IgD-negative memory B cell (primary cell): ENCODE measurements at regions not wholly inside any gene's neighbourhood (a gene's known extent, or its start where the extent isn't known, plus 50 kb on each side); places are given as distances from the start of the nearest gene placed in this dataset.

Experiments
- H3K27ac Mint-ChIP-seq, 3 donors: one replicate each; pipeline ENCODE4 v1.8.0; 2020 to 2022; ENCODE audit warnings: mild to moderate bottlenecking in 3 of 3, mixed read lengths in 3 of 3, moderate library complexity in 1 of 3
- H3K27me3 Mint-ChIP-seq: one replicate; pipeline ENCODE4 v1.8.0; 2021; ENCODE audit warnings: mixed read lengths
- H3K36me3 Mint-ChIP-seq: one replicate; pipeline ENCODE4 v1.8.0; 2020; ENCODE audit warnings: mild to moderate bottlenecking, mixed read lengths
- H3K4me1 Mint-ChIP-seq, 3 donors: one replicate each; pipeline ENCODE4 v1.8.0; 2020 to 2022; ENCODE audit warnings: mixed read lengths in 3 of 3, mild to moderate bottlenecking in 1 of 3
- H3K4me3 Mint-ChIP-seq, 4 donors: one replicate each; pipeline ENCODE4 v1.8.0; 2020 to 2022; ENCODE audit warnings: mild to moderate bottlenecking in 4 of 4, mixed read lengths in 4 of 4, moderate library complexity in 3 of 4
- H3K9me3 Mint-ChIP-seq, 3 donors: one replicate each; pipeline ENCODE4 v1.8.0; 2020 to 2021; ENCODE audit warnings: mixed read lengths in 3 of 3, mild to moderate bottlenecking in 1 of 3

DNA sequence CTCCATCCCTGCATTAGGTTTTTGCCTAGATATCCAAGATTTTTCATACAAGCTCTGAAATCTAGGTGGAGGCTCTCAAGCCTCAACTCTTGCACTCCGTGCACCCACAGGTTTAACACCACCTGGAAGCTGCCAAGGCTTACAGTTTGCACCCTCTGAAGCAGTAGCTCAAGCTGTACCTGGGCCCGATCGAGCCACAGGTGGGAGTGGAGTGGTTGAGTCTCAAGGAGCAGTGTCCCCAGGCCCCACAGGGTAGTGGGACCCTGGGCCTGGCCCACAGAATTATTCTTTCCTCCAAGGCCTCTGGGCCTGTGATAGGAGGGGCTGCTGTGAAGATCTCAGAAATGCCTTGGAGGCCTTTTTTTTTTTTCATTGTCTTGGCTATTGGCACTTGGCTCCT, 973.5 kb upstream of the MAP3K7 start:
- H3K27ac Mint-ChIP-seq: no peak overlapping the region

DNA sequence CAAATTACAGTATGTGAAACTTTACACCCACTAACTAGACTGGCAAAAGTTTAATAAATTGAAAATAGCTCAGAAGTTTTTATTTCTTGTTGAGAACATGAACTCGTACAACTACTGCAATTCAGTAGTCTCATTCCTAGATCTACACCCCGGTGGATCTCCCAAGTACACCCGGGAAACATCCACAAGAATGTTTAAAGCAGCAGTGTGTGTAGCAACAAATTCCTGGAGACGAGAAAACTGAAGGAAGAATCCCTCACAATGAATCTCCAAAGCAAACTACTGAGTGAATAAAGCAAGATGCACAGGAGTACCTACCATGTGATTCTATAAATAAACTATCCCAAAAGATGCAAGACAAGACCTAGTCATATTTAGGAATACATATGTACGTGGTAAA, 954.0 kb upstream of the MAP3K7 start:
- Mint-ChIP-seq H3K4me1 (no peaks in the 10 kb centered on the region), H3K36me3 (no peaks in the 10 kb centered on the region), H3K27ac (no peak overlapping the region), H3K4me3 (no peak overlapping the region), H3K27me3 (no peaks in the 10 kb centered on the region), H3K9me3 (no peaks in the 10 kb centered on the region)

More for the DNA sequence above, 973.5 kb upstream of the MAP3K7 start:
- Mint-ChIP-seq H3K27me3 (no peaks in the 10 kb centered on the region), H3K9me3 (peaks cover 2 to 11% (median 9%) of the 10 kb centered on the region in 3 donors), H3K4me3 (no peak overlapping the region), H3K4me1 (no peaks in the 10 kb centered on the region), H3K36me3 (no peaks in the 10 kb centered on the region)

DNA sequence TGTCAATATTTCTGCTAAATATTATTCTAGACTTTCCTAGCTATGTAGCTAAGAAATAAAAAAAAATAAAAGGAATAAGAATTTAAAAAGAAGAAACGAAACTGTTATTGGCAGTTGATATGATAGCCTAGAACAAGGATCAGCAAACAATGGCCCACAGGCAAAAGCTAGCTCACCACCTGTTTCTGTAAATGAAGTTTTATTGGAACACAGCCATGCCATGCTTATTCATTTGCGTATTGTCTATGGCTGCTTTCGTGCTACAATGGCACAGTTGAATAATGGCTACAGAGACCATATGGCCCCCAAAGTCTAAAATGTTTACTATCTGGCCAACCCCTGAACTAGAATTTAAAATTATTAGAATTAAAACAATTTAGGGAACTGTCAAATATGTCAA, 952.6 kb upstream of the MAP3K7 start:
- Mint-ChIP-seq H3K9me3 (no peaks in the 10 kb centered on the region), H3K4me3 (no peak overlapping the region), H3K36me3 (no peaks in the 10 kb centered on the region), H3K4me1 (no peaks in the 10 kb centered on the region), H3K27me3 (no peaks in the 10 kb centered on the region), H3K27ac (no peak overlapping the region)

DNA sequence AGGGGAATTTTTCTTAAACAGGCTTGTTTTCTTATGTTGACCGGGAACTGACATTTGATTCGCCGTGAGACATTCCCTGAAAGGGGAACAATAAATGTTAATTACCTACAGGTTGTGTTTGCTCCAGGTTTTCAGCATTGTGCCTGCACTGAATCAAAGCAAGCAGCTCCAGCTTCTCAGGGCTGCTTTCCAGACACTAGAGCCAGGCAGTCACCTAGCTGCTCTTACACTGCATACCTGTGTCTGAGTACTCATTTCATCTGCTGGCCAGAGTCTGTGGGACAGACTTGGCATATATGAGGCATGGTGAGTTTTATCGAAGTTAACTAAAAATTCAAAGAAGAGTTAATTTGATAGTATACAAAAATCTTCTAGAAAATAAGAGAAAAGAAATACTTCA, 951.8 kb upstream of the MAP3K7 start:
- Mint-ChIP-seq H3K4me1 (no peaks in the 10 kb centered on the region), H3K27me3 (no peaks in the 10 kb centered on the region), H3K27ac (no peak overlapping the region), H3K9me3 (no peaks in the 10 kb centered on the region), H3K36me3 (no peaks in the 10 kb centered on the region), H3K4me3 (no peak overlapping the region)

DNA sequence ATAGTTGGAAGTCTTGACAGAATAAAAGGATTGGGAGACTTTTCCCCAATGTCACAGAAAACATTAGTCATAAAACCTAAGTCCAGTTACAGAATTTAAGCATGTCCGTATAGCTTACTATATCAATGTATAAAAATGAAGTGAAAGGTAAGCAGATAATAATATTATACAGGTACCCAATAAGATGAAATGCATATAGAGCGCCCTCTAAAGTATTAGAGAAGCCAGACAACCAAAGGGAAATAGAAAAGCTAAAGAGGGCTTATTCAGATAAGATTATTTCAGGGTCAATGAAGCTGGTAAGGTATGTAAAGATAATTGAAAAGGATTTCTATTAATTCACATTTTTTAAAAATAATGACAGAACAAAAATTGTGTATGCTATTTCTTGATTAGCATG, 947.7 kb upstream of the MAP3K7 start:
- no peaks in the 10 kb centered on the region for H3K4me1 Mint-ChIP-seq
- no peaks in the 10 kb centered on the region for H3K36me3 Mint-ChIP-seq
- no peaks in the 10 kb centered on the region for H3K9me3 Mint-ChIP-seq

DNA sequence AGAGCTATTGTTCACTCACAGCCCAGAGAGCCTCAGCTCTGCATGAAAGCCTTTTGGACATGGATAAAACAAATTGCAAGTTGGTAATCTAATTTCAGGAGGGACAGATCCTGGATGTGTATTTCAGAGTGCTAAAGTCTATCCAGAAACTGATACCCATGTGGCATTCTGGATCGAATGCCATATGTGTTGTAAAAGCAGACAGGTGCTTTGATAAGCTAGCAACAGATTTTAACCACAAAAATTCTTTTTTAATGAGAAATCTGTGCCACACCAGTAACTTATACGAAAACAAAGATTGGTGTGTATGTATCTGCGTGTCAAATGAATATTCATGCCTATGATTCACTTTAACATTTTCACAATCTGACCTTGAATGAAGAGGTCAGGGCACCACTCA, 936.6 kb upstream of the MAP3K7 start:
- no peak overlapping the region for H3K27ac Mint-ChIP-seq
- H3K27me3 Mint-ChIP-seq: no peaks in the 10 kb centered on the region
- no peaks in the 10 kb centered on the region for H3K36me3 Mint-ChIP-seq
- no peaks in the 10 kb centered on the region for H3K4me1 Mint-ChIP-seq
- H3K9me3 Mint-ChIP-seq: peaks cover 0 to 7% (median 5%) of the 10 kb centered on the region in 3 donors
- no peak overlapping the region for H3K4me3 Mint-ChIP-seq

More for the DNA sequence above, 947.7 kb upstream of the MAP3K7 start:
- Mint-ChIP-seq H3K4me3 (no peak overlapping the region), H3K27me3 (no peaks in the 10 kb centered on the region), H3K27ac (no peak overlapping the region)

DNA sequence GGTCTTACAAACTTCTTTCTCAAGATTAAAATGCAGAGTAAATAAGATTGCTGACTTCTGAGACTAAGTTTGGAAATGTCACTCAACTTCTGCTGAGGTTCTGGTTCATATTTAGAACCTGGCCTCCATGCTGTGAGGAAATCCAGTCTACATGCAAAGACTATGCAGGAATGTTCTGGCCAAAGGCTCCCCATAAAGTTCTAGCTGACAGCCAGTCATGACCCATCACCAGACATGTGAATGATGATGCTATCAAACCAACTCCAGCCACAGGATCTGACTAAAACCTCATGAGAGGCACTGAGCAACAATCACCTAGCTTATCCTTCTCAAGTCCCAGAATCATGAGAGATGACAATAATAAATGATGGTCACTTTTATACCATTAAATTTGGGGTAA, 935.1 kb upstream of the MAP3K7 start:
- no peaks in the 10 kb centered on the region for H3K36me3 Mint-ChIP-seq
- H3K27ac Mint-ChIP-seq: no peak overlapping the region
- H3K4me1 Mint-ChIP-seq: no peaks in the 10 kb centered on the region
- H3K27me3 Mint-ChIP-seq: no peaks in the 10 kb centered on the region
- H3K4me3 Mint-ChIP-seq: no peak overlapping the region
- H3K9me3 Mint-ChIP-seq: peaks cover 0 to 7% (median 5%) of the 10 kb centered on the region in 3 donors

DNA sequence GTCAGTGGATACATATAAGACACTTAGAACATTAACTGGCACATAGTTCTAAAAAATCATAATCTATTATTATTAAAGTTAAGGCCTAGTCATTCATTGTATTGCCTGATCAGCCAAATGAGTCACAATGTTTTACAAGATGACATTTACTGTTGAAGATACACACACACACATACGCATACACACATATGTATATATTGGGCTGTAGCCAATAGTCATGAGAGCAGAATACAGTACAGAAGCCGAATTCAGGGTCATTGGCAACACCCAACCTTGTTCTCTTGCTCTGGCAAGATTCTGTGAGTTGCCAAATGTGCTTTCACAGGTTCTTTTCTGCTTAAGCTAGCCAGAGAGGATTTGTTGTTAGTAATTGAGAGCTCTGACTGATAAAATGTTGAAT, 922.8 kb upstream of the MAP3K7 start:
- no peak overlapping the region for H3K4me3 Mint-ChIP-seq
- no peaks in the 10 kb centered on the region for H3K4me1 Mint-ChIP-seq
- H3K27me3 Mint-ChIP-seq: no peaks in the 10 kb centered on the region
- H3K9me3 Mint-ChIP-seq: peaks cover 0 to 5% (median 2%) of the 10 kb centered on the region in 3 donors
- H3K36me3 Mint-ChIP-seq: no peaks in the 10 kb centered on the region
- no peak overlapping the region for H3K27ac Mint-ChIP-seq

DNA sequence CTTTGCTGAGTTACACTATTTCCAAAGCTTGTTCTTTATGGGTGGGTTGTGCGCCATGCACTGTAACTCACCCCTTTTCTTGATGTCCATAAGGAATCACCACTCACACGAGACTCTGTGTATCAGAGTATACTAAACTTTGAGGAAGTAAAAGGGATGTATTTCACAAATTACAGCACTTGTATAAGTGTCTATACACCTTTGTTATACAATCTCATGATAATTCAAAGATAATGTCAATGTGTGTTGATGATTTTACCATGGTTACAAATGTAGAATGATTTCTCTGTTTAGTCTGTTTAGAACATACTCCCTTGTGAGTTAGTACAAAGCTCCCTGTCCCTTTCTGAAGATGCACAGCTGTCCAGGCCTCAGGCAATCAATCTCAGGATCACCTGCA, 922.2 kb upstream of the MAP3K7 start:
- Mint-ChIP-seq H3K9me3 (peaks cover 0 to 5% (median 2%) of the 10 kb centered on the region in 3 donors), H3K27me3 (no peaks in the 10 kb centered on the region), H3K4me1 (no peaks in the 10 kb centered on the region), H3K36me3 (no peaks in the 10 kb centered on the region), H3K27ac (no peak overlapping the region), H3K4me3 (no peak overlapping the region)

DNA sequence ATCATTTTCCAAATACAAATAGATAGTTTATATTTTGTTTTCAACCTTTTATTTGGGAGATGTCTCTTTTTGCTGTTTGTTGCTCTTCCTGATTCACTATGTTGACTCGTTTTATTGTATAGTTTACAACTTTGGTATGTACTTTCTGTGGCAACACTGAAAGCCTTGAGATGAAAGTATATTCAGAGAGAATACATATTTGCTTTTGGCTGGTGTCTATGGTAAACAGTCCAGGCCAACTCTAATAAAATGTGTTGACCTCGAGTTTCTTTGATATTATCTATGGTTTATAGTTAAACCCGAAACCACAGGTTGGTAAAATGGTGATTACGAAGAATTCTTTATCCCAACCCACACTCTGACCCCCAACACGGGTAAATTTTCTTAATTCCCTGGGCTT, 919.6 kb upstream of the MAP3K7 start:
- no peaks in the 10 kb centered on the region for H3K27me3 Mint-ChIP-seq
- H3K9me3 Mint-ChIP-seq: peaks cover 0 to 5% (median 2%) of the 10 kb centered on the region in 3 donors
- H3K27ac Mint-ChIP-seq: no peak overlapping the region
- no peaks in the 10 kb centered on the region for H3K4me1 Mint-ChIP-seq
- no peaks in the 10 kb centered on the region for H3K36me3 Mint-ChIP-seq
- no peak overlapping the region for H3K4me3 Mint-ChIP-seq

DNA sequence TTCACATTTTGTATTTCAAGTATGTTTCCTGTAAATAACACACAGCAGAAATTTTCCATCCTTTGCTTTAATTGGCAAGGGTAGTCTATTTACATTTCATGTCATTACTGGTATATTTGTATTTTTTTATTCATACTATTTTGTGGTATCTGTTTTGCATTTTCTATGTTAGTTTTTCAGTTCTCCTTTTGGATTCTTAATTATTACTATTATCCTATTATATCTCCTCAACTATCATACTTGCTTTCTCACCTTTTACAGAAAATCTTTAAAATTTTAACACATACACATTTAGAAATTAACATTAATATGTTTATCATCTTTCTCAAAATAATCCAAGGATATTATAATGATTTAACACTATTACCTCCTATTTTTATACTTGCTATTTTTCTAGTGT, 918.3 kb upstream of the MAP3K7 start:
- H3K4me3 Mint-ChIP-seq: no peak overlapping the region
- H3K27ac Mint-ChIP-seq: no peak overlapping the region
- peaks cover 0 to 5% (median under 1%) of the 10 kb centered on the region in 3 donors for H3K9me3 Mint-ChIP-seq
- no peaks in the 10 kb centered on the region for H3K27me3 Mint-ChIP-seq
- H3K4me1 Mint-ChIP-seq: no peaks in the 10 kb centered on the region
- no peaks in the 10 kb centered on the region for H3K36me3 Mint-ChIP-seq

DNA sequence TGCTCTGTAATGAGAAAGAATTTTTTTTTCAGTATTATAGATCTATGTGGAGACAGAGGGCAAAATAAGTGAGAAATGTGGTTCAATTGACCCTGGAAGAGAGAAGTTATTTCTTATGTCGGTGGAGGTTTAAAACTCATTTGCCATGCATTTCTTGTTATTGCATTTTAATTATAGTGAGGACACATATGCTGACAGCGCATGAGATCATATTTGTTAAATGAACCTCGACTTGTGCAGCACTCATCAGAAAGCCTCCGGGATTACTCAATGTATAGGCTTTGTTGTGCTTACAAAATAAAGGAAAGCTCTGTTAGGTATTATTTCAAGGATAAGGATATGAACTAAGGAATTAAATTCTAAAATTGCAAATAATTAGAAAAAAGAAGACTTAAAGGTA, 915.1 kb upstream of the MAP3K7 start:
- H3K4me1 Mint-ChIP-seq: no peaks in the 10 kb centered on the region
- H3K27me3 Mint-ChIP-seq: no peaks in the 10 kb centered on the region
- no peak overlapping the region for H3K27ac Mint-ChIP-seq
- no peak overlapping the region for H3K4me3 Mint-ChIP-seq
- H3K36me3 Mint-ChIP-seq: no peaks in the 10 kb centered on the region
- H3K9me3 Mint-ChIP-seq: peaks cover 0 to 4% (median 0%) of the 10 kb centered on the region in 3 donors

DNA sequence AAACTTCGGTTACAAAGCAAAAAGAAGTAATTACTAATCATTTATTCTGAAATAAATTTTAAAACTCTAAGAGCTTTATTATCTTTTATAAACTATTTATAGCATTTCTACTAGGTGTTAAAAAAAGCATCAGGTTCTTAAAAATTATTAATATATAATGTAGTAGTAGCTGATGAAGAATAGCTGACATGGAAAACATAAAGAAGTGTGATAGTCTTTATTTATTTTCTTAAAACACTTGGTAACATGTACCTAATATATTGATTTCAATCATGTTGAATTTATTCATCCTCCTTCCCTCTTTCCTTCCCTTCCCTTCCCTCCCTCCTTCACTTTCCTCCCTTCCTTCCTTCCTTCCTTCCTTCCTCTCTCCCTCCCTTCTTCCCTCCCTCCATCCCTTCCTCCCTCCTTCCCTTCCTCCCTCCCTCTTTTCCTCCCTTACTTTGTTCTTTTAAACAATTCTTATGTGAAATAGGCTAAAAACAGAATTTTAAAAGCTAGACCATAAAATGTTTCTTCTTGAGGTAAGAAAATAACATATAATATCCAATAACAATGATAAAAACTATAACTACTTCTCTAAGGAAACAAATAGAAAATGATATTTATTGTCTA, 913.9 kb upstream of the MAP3K7 start:
- peaks cover 0 to 4% (median 0%) of the 10 kb centered on the region in 3 donors for H3K9me3 Mint-ChIP-seq
- H3K27ac Mint-ChIP-seq: no peak overlapping the region
- H3K36me3 Mint-ChIP-seq: no peaks in the 10 kb centered on the region
- no peak overlapping the region for H3K4me3 Mint-ChIP-seq
- H3K27me3 Mint-ChIP-seq: no peaks in the 10 kb centered on the region
- H3K4me1 Mint-ChIP-seq: no peaks in the 10 kb centered on the region

DNA sequence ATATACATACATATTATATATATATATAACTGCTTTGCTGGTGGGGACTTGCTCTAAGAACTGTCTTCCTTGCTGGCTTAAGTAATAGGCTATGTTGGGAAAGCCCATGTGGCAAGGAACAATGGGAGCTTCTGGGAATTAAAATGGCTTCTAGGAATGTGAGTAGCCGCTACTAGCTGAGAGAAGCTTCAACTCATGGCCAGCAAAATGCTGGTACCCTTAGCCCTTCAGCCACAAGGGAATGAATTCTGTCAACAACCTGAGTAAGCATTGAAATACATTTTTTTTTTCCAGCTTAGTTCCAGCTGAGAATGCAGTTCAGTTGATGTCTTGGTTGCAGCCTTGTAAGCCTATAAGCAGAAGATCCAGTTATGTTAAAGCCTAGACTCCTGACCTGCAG, 911.7 kb upstream of the MAP3K7 start:
- peaks cover 0 to 4% (median 0%) of the 10 kb centered on the region in 3 donors for H3K9me3 Mint-ChIP-seq
- no peak overlapping the region for H3K4me3 Mint-ChIP-seq
- no peak overlapping the region for H3K27ac Mint-ChIP-seq
- no peaks in the 10 kb centered on the region for H3K4me1 Mint-ChIP-seq
- H3K27me3 Mint-ChIP-seq: no peaks in the 10 kb centered on the region
- no peaks in the 10 kb centered on the region for H3K36me3 Mint-ChIP-seq

DNA sequence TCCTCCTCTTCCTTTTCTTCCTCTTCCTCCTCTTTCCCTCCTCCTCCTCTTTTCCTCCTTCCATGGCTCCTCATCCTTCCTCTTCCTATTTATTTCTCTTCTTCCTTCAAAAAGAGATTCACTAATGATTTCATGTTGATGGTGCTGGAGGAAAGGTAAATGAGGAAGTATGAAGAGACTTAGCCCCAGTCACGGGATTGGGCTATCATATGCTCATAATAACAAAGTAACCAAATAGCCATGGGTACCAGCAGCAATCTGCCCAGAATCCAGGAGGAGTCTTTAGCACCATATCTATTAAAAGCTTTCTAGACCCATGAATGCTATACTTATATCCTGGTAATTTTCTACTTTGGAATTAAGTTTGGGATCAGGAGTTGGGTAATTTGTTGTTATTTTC, 910.9 kb upstream of the MAP3K7 start:
- Mint-ChIP-seq H3K27ac (no peak overlapping the region), H3K27me3 (no peaks in the 10 kb centered on the region), H3K9me3 (peaks cover 0 to 4% (median 0%) of the 10 kb centered on the region in 3 donors), H3K36me3 (no peaks in the 10 kb centered on the region), H3K4me1 (no peaks in the 10 kb centered on the region), H3K4me3 (no peak overlapping the region)

DNA sequence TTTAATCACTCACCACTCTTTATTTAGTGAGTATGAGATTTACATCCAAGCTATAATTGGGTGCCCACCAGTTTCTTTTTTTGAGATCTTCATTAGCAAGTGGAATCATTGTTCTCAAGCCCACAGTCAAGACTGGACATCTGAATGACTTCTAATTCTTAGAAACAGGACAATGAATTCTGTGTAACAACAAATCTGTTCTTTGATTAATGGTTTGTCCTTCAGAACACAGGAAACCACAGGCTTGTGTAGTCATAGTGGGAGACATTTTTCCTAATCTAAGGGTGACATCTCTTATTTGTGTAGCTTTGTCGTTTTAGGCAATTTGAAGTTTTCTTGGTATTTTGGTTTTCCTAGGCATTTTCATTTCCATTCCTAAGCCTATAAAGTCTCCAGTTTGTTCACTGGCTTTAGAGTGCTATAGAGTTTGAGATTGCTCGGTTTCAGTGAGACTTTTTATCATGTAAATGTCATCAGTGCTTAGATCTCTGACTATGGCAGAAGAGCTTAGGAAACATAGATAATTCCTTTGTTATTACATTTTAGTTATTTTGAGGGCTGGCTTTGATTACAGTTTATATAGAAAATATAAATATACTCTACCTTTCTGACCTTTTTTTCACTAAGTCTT, 903.9 kb upstream of the MAP3K7 start:
- Mint-ChIP-seq H3K27ac (no peak overlapping the region), H3K9me3 (no peaks in the 10 kb centered on the region), H3K36me3 (no peaks in the 10 kb centered on the region), H3K4me3 (no peak overlapping the region), H3K4me1 (no peaks in the 10 kb centered on the region), H3K27me3 (no peaks in the 10 kb centered on the region)
